WERI-Rb-1 (cell line): ENCODE measurements at regions not wholly inside any gene's neighbourhood (a gene's known extent, or its start where the extent isn't known, plus 50 kb on each side); places are given as distances from the start of the nearest gene placed in this dataset.
A peak's percentile ranks its signal among the peaks of the same experiment; 100 is the strongest.
"Not testable (repeated sequence)": the region's sequence is repeated elsewhere in the genome, so short reads cannot be mapped to it uniquely, and the experiment has no call there.

ENCODE experiments used
- DNase-seq: peaks from one replicate; pipeline ENCODE4 v3.0.0-alpha.2; 2020
- H3K27ac ChIP-seq: fragments of 250-450 bp; sonication (Bioruptor Pico); 2 replicates; pipeline ENCODE4 v1.5.1; 2020; ENCODE audit warnings: mild to moderate bottlenecking, moderate library complexity
- H3K27me3 ChIP-seq: fragments of 250-450 bp; sonication (Bioruptor Pico); 2 replicates; pipeline ENCODE4 v1.5.1; 2021; ENCODE audit warnings: mild to moderate bottlenecking, low read depth, moderate library complexity; ENCODE audit not compliant: insufficient read depth, severe bottlenecking
- H3K36me3 ChIP-seq: fragments of 250-450 bp; sonication (Bioruptor Pico); 2 replicates; pipeline ENCODE4 v1.5.1; 2020; ENCODE audit warnings: mild to moderate bottlenecking, moderate library complexity
- H3K4me3 ChIP-seq: 2 replicates; pipeline ENCODE4 v1.5.1; 2011; ENCODE audit warnings: low read depth, mild to moderate bottlenecking, control low read depth, low read length
- H3K9me3 ChIP-seq: fragments of 250-450 bp; sonication (Bioruptor Pico); 2 replicates; pipeline ENCODE4 v1.5.1; 2021; ENCODE audit warnings: mild to moderate bottlenecking, moderate library complexity; ENCODE audit not compliant: severe bottlenecking
- CTCF ChIP-seq: IDR thresholded peaks from 2 replicates; pipeline ENCODE4 v1.5.1; 2011; ENCODE audit warnings: low read depth, mild to moderate bottlenecking, control low read depth, inconsistent platforms, low read length

- H3K27me3 ChIP-seq = no peaks in the 10 kb centered on the region
- no peak overlapping the region for H3K27ac ChIP-seq
- no peak overlapping the region for H3K4me3 ChIP-seq
- no peak for TF ChIP-seq CTCF
- H3K36me3 ChIP-seq = no peaks in the 10 kb centered on the region
- DNase-seq = no peak
- H3K9me3 ChIP-seq = no peaks in the 10 kb centered on the region
Observed at GRCh38 chr7:12490940-12491339, 79.6 kb upstream of the SCIN start.

- Histone ChIP-seq H3K36me3 (no peaks in the 10 kb centered on the region), H3K9me3 (no peaks in the 10 kb centered on the region), H3K4me3 (no peak overlapping the region), H3K27me3 (no peaks in the 10 kb centered on the region), H3K27ac (no peak overlapping the region)
- no peak for TF ChIP-seq CTCF
- DNase-seq = no peak
Observed at GRCh38 chr7:12491526-12491925, 79.0 kb upstream of the SCIN start.

- peak; percentile 20 for DNase-seq
- no peak for TF ChIP-seq CTCF
- Histone ChIP-seq H3K27ac (no peak overlapping the region), H3K27me3 (no peaks in the 10 kb centered on the region), H3K36me3 (no peaks in the 10 kb centered on the region), H3K4me3 (no peak overlapping the region), H3K9me3 (no peaks in the 10 kb centered on the region)
Observed at GRCh38 chr7:12493407-12493806, 77.1 kb upstream of the SCIN start.

- Histone ChIP-seq H3K36me3 (no peaks in the 10 kb centered on the region), H3K27ac (no peak overlapping the region), H3K4me3 (no peak overlapping the region), H3K27me3 (no peaks in the 10 kb centered on the region), H3K9me3 (no peaks in the 10 kb centered on the region)
- no peak for TF ChIP-seq CTCF
- DNase-seq = no peak
Observed at GRCh38 chr7:12493863-12494686, 76.4 kb upstream of the SCIN start.

GRCh38 chr7:12494687-12495024, 75.9 kb upstream of the SCIN start:
- no peak overlapping the region for H3K4me3 ChIP-seq
- no peaks in the 10 kb centered on the region for H3K36me3 ChIP-seq
- no peaks in the 10 kb centered on the region for H3K9me3 ChIP-seq
- no peak overlapping the region for H3K27ac ChIP-seq
- no peak for DNase-seq
- no peaks in the 10 kb centered on the region for H3K27me3 ChIP-seq
- no peak for TF ChIP-seq CTCF

GRCh38 chr7:12496901-12497674, 73.4 kb upstream of the SCIN start:
- not testable (repeated sequence) for H3K36me3 ChIP-seq, DNase-seq, H3K4me3 ChIP-seq, H3K9me3 ChIP-seq, H3K27ac ChIP-seq, H3K27me3 ChIP-seq
